C4-2B (cell line): ENCODE measurements at regions not wholly inside any gene's neighbourhood (a gene's known extent, or its start where the extent isn't known, plus 50 kb on each side); places are given as distances from the start of the nearest gene placed in this dataset.

Source experiments
- ZFX ChIP-seq: fragments of 450-650 bp; IDR thresholded peaks from 2 replicates; pipeline ENCODE4 v1.6.1; 2017
- TF ChIP-seq, protein P1 (sequence below): fragments of 450-650 bp; conservative IDR thresholded peaks from 2 replicates; pipeline ENCODE4 v1.5.1; 2017; ENCODE audit warnings: mild to moderate bottlenecking

DNA sequence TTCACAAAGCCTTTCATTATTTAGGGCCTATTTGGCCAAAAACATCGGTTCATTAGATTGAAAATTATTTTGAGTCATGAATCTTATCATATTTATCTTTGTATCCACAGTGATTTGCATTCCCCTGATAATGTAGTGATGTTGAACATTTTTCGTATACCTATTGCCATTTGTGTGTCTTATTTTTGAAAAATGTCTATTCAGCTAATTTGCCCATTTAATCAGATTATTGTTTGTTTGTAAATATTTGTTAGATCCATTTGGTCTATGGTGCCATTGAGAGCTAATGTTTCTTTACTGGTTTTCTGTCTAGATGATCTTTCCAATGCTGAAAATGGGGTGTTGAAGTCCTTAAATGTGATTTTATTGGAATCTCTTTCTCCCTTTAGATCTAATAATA lies 439.2 kb upstream of the TYRP1 start:
- TF ChIP-seq, protein P1, sequence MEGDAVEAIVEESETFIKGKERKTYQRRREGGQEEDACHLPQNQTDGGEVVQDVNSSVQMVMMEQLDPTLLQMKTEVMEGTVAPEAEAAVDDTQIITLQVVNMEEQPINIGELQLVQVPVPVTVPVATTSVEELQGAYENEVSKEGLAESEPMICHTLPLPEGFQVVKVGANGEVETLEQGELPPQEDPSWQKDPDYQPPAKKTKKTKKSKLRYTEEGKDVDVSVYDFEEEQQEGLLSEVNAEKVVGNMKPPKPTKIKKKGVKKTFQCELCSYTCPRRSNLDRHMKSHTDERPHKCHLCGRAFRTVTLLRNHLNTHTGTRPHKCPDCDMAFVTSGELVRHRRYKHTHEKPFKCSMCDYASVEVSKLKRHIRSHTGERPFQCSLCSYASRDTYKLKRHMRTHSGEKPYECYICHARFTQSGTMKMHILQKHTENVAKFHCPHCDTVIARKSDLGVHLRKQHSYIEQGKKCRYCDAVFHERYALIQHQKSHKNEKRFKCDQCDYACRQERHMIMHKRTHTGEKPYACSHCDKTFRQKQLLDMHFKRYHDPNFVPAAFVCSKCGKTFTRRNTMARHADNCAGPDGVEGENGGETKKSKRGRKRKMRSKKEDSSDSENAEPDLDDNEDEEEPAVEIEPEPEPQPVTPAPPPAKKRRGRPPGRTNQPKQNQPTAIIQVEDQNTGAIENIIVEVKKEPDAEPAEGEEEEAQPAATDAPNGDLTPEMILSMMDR, result no peak
- TF ChIP-seq ZFX, result no peak
